Neural progenitor cell (in vitro differentiated cells): ENCODE measurements at regions not wholly inside any gene's neighbourhood (a gene's known extent, or its start where the extent isn't known, plus 50 kb on each side); places are given as distances from the start of the nearest gene placed in this dataset.

Source experiments
- DNase-seq: peaks from one replicate; pipeline ENCODE4 v3.0.0-alpha.2; 2016; ENCODE audit warnings: low spot score
- H2AFZ ChIP-seq: fragments of 200-600 bp; sonication (generic); replicated peaks from 2 replicates; pipeline ENCODE4 v1.6.1; 2016; ENCODE audit warnings: antibody characterized with exemption
- H3F3A ChIP-seq: fragments of 200-600 bp; sonication (generic); 2 replicates; pipeline ENCODE4 v1.6.1; 2016; ENCODE audit warnings: antibody characterized with exemption, low read depth
- H3K27ac ChIP-seq: fragments of 200-600 bp; sonication (generic); 2 replicates; pipeline ENCODE4 v1.5.1; 2016; ENCODE audit warnings: mild to moderate bottlenecking
- H3K27me3 ChIP-seq: fragments of 200-600 bp; sonication (generic); 2 replicates; pipeline ENCODE4 v1.6.1; 2016; ENCODE audit warnings: mild to moderate bottlenecking, moderate library complexity
- H3K36me3 ChIP-seq: fragments of 200-600 bp; sonication (generic); 2 replicates; pipeline ENCODE4 v1.5.1; 2016
- H3K4me1 ChIP-seq: fragments of 200-600 bp; sonication (generic); 2 replicates; pipeline ENCODE4 v1.6.1; 2016; ENCODE audit warnings: mixed run types
- H3K4me2 ChIP-seq: fragments of 200-600 bp; sonication (generic); 2 replicates; pipeline ENCODE4 v1.6.1; 2016
- H3K4me3 ChIP-seq: fragments of 200-600 bp; sonication (generic); 2 replicates; pipeline ENCODE4 v1.5.1; 2016
- H3K79me2 ChIP-seq: fragments of 200-600 bp; sonication (generic); 2 replicates; pipeline ENCODE4 v1.6.1; 2016; ENCODE audit warnings: low read depth
- H3K9ac ChIP-seq: fragments of 200-600 bp; sonication (generic); 2 replicates; pipeline ENCODE4 v1.6.1; 2016
- H3K9me3 ChIP-seq: fragments of 200-600 bp; sonication (generic); 2 replicates; pipeline ENCODE4 v1.5.1; 2016; ENCODE audit warnings: low read depth
- H4K20me1 ChIP-seq: fragments of 200-600 bp; sonication (generic); 2 replicates; pipeline ENCODE4 v1.6.1; 2016; ENCODE audit warnings: low read depth
- H3K27ac Mint-ChIP-seq: 3 replicates; pipeline ENCODE4 v1.8.0; 2021; ENCODE audit warnings: mixed read lengths
- H3K27me3 Mint-ChIP-seq: 2 replicates; pipeline ENCODE4 v1.8.0; 2022; ENCODE audit warnings: low read depth, mild to moderate bottlenecking, inconsistent platforms, moderate library complexity, mixed read lengths; ENCODE audit not compliant: insufficient read depth
- H3K36me3 Mint-ChIP-seq: 3 replicates; pipeline ENCODE4 v1.8.0; 2021; ENCODE audit warnings: mixed read lengths
- H3K4me1 Mint-ChIP-seq: 3 replicates; pipeline ENCODE4 v1.8.0; 2021; ENCODE audit warnings: mixed read lengths
- H3K4me3 Mint-ChIP-seq: 3 replicates; pipeline ENCODE4 v1.8.0; 2021; ENCODE audit warnings: mild to moderate bottlenecking, moderate library complexity, mixed read lengths
- H3K9me3 Mint-ChIP-seq: 3 replicates; pipeline ENCODE4 v1.8.0; 2020; ENCODE audit warnings: mixed read lengths
- CTCF ChIP-seq: fragments of 200-600 bp; sonication (generic); IDR thresholded peaks from 2 replicates; pipeline ENCODE4 v1.5.1; 2017; ENCODE audit warnings: antibody characterized with exemption, mild to moderate bottlenecking
- EZH2 ChIP-seq: fragments of 200-600 bp; sonication (generic); IDR thresholded peaks from 2 replicates; pipeline ENCODE4 v1.6.1; 2017; ENCODE audit warnings: antibody characterized with exemption, mild to moderate bottlenecking, moderate library complexity
- EZH2phosphoT487 ChIP-seq: fragments of 200-600 bp; sonication (generic); IDR thresholded peaks from 2 replicates; pipeline ENCODE4 v1.6.1; 2017; ENCODE audit warnings: antibody characterized with exemption

- Histone ChIP-seq H2AFZ (no peak overlapping the region), H3K9me3 (no peaks in the 10 kb centered on the region), H3K4me3 (no peak overlapping the region), H3F3A (peaks cover 24% of the 10 kb centered on the region), H3K27ac (no peak overlapping the region), H3K27me3 (no peaks in the 10 kb centered on the region), H3K9ac (no peak overlapping the region), H4K20me1 (peaks cover 3% of the 10 kb centered on the region), H3K4me2 (no peak overlapping the region), H3K4me1 (peaks cover 25% of the 10 kb centered on the region), H3K36me3 (no peaks in the 10 kb centered on the region), H3K79me2 (no peaks in the 10 kb centered on the region)
- H3K27ac Mint-ChIP-seq, result no peak overlapping the region
- TF ChIP-seq CTCF (no peak), EZH2 (no peak), EZH2phosphoT487 (no peak)
- H3K36me3 Mint-ChIP-seq, result peaks cover 2% of the 10 kb centered on the region
- peaks cover 7% of the 10 kb centered on the region for H3K27me3 Mint-ChIP-seq
- H3K4me1 Mint-ChIP-seq, result peaks cover 22% of the 10 kb centered on the region
- no peak for DNase-seq
- peaks cover 5% of the 10 kb centered on the region for H3K9me3 Mint-ChIP-seq
- no peak overlapping the region for H3K4me3 Mint-ChIP-seq
Observed at GRCh38 chr13:106657104-106657503, 89.2 kb upstream of the ARGLU1 start.

GRCh38 chr13:106656186-106656585 lies 88.2 kb upstream of the ARGLU1 start:
- Histone ChIP-seq H3K4me2 (no peak overlapping the region), H3K79me2 (no peaks in the 10 kb centered on the region), H3K4me1 (peaks cover 15% of the 10 kb centered on the region), H3K4me3 (no peak overlapping the region), H3F3A (peaks cover 18% of the 10 kb centered on the region), H4K20me1 (peaks cover 3% of the 10 kb centered on the region), H2AFZ (no peak overlapping the region), H3K27ac (no peak overlapping the region), H3K9ac (no peak overlapping the region), H3K9me3 (no peaks in the 10 kb centered on the region), H3K27me3 (no peaks in the 10 kb centered on the region), H3K36me3 (no peaks in the 10 kb centered on the region)
- H3K27me3 Mint-ChIP-seq, result peaks cover 7% of the 10 kb centered on the region
- H3K27ac Mint-ChIP-seq, result no peak overlapping the region
- no peak for DNase-seq
- peaks cover 13% of the 10 kb centered on the region for H3K4me1 Mint-ChIP-seq
- no peak overlapping the region for H3K4me3 Mint-ChIP-seq
- no peak for TF ChIP-seq EZH2
- no peak for TF ChIP-seq CTCF
- TF ChIP-seq EZH2phosphoT487, result no peak
- peaks cover 8% of the 10 kb centered on the region for H3K9me3 Mint-ChIP-seq
- H3K36me3 Mint-ChIP-seq, result peaks cover 2% of the 10 kb centered on the region

- Histone ChIP-seq H3K27ac (no peak overlapping the region), H3K4me1 (peaks cover 6% of the 10 kb centered on the region), H3K79me2 (no peaks in the 10 kb centered on the region), H3K9me3 (no peaks in the 10 kb centered on the region), H3K27me3 (no peaks in the 10 kb centered on the region), H3K9ac (no peak overlapping the region), H2AFZ (no peak overlapping the region), H3K4me2 (no peak overlapping the region), H3F3A (peaks cover 4% of the 10 kb centered on the region), H3K4me3 (no peak overlapping the region), H3K36me3 (no peaks in the 10 kb centered on the region), H4K20me1 (no peaks in the 10 kb centered on the region)
- Mint-ChIP-seq H3K27me3 (peaks cover 5% of the 10 kb centered on the region), H3K27ac (no peak overlapping the region), H3K36me3 (peaks cover 4% of the 10 kb centered on the region), H3K4me1 (peaks cover 3% of the 10 kb centered on the region), H3K4me3 (no peak overlapping the region), H3K9me3 (peaks cover 23% of the 10 kb centered on the region)
- DNase-seq, result no peak
- TF ChIP-seq EZH2 (no peak), EZH2phosphoT487 (no peak), CTCF (no peak)
Observed at GRCh38 chr13:106651442-106651841, 83.5 kb upstream of the ARGLU1 start.
